SK-N-MC (cell line): ENCODE measurements at regions not wholly inside any gene's neighbourhood (a gene's known extent, or its start where the extent isn't known, plus 50 kb on each side); places are given as distances from the start of the nearest gene placed in this dataset.

ENCODE experiments used
- EZH2 ChIP-seq: fragments of 200-600 bp; sonication (generic); IDR thresholded peaks from one replicate; pipeline ENCODE4 v1.6.1; 2017; ENCODE audit warnings: antibody characterized with exemption
- FOXP2 ChIP-seq: optimal IDR thresholded peaks from 2 replicates; pipeline ENCODE3; 2011; ENCODE audit warnings: mild to moderate bottlenecking, moderate library complexity; ENCODE audit not compliant: insufficient read depth; ENCODE audit errors: extremely low read length, control extremely low read depth
- POLR2AphosphoS5 ChIP-seq: IDR thresholded peaks from 2 replicates; pipeline ENCODE4 v1.6.1; 2012; ENCODE audit warnings: mild to moderate bottlenecking, low read depth, low read length, borderline replicate concordance

- TF ChIP-seq POLR2AphosphoS5 (no peak), EZH2 (no peak), FOXP2 (no peak)
These were observed 186.5 kb upstream of the TNRC6C start for GRCh38 chr17:77771998-77772397.
